NCI-H1417 (cell line): ENCODE measurements at regions not wholly inside any gene's neighbourhood (a gene's known extent, or its start where the extent isn't known, plus 50 kb on each side); places are given as distances from the start of the nearest gene placed in this dataset.
"Not testable (repeated sequence)": the region's sequence is repeated elsewhere in the genome, so short reads cannot be mapped to it uniquely, and the experiment has no call there.

Experiments used
- DNase-seq, 3 experiments: peaks; one replicate each; lab custom pipeline; 2025; lab: John Stamatoyannopoulos, UW

- DNase-seq = not testable (repeated sequence)
Measured at GRCh38 chr2:163085366-163086024, 246.9 kb upstream of the KCNH7 start.

GRCh38 chr2:163081754-163082153 lies 243.2 kb upstream of the KCNH7 start:
- DNase-seq = no peak

GRCh38 chr2:163077241-163077640 lies 238.7 kb upstream of the KCNH7 start:
- no peak for DNase-seq

- peak in 1 of 3 experiments; percentile 6 for DNase-seq
Measured at GRCh38 chr2:163066085-163066484, 227.5 kb upstream of the KCNH7 start.

- DNase-seq = no peak
Measured at GRCh38 chr2:163062524-163062923, 224.0 kb upstream of the KCNH7 start.

GRCh38 chr2:163046615-163047014 lies 208.0 kb upstream of the KCNH7 start:
- DNase-seq = no peak

- no peak for DNase-seq
Measured at GRCh38 chr2:163045830-163046229, 207.3 kb upstream of the KCNH7 start.

GRCh38 chr2:163044114-163044513 lies 205.5 kb upstream of the KCNH7 start:
- DNase-seq = peak in 2 of 3 experiments; percentile 19 to 42

- DNase-seq = no peak
Measured at GRCh38 chr2:163043201-163043600, 204.6 kb upstream of the KCNH7 start.

- DNase-seq = no peak
Measured at GRCh38 chr2:163039266-163039665, 200.7 kb upstream of the KCNH7 start.

- no peak for DNase-seq
Measured at GRCh38 chr2:163028807-163029206, 190.2 kb upstream of the KCNH7 start.

GRCh38 chr2:163026136-163026775 lies 187.7 kb upstream of the KCNH7 start:
- DNase-seq = not testable (repeated sequence)

GRCh38 chr2:163016882-163017281 lies 178.3 kb upstream of the KCNH7 start:
- not testable (repeated sequence) for DNase-seq

GRCh38 chr2:163011000-163011399 lies 172.4 kb upstream of the KCNH7 start:
- peak; percentile 1 to 37 (median 10) for DNase-seq

GRCh38 chr2:163008642-163009041 lies 170.1 kb upstream of the KCNH7 start:
- DNase-seq = no peak

GRCh38 chr2:162994718-162995117 lies 156.2 kb upstream of the KCNH7 start:
- no peak for DNase-seq

GRCh38 chr2:162992828-162993227 lies 154.3 kb upstream of the KCNH7 start:
- no peak for DNase-seq

GRCh38 chr2:162989507-162989906 lies 150.9 kb upstream of the KCNH7 start:
- DNase-seq = peak in 1 of 3 experiments; percentile 19

- DNase-seq = no peak
Measured at GRCh38 chr2:162974771-162975170, 136.2 kb upstream of the KCNH7 start.

- no peak for DNase-seq
Measured at GRCh38 chr2:162972383-162972782, 133.8 kb upstream of the KCNH7 start.

- no peak for DNase-seq
Measured at GRCh38 chr2:162968306-162968705, 129.7 kb upstream of the KCNH7 start.

GRCh38 chr2:162967811-162968210 lies 129.2 kb upstream of the KCNH7 start:
- no peak for DNase-seq

- no peak for DNase-seq
Measured at GRCh38 chr2:162967147-162967546, 128.6 kb upstream of the KCNH7 start.

GRCh38 chr2:162965191-162965590 lies 126.6 kb upstream of the KCNH7 start:
- no peak for DNase-seq
